Mesothelial cell of epicardium (in vitro differentiated cells): ENCODE measurements at regions not wholly inside any gene's neighbourhood (a gene's known extent, or its start where the extent isn't known, plus 50 kb on each side); places are given as distances from the start of the nearest gene placed in this dataset.
"Not testable (repeated sequence)": the region's sequence is repeated elsewhere in the genome, so short reads cannot be mapped to it uniquely, and the experiment has no call there.

Experiments
- DNase-seq, 2 experiments: peaks; one replicate each; pipeline ENCODE4 v3.0.0; 2021; ENCODE audit warnings: low spot score in 2 of 2; ENCODE audit not compliant: unreplicated experiment in 2 of 2
- H3K27ac Mint-ChIP-seq: 2 replicates; pipeline ENCODE4 v1.8.0; 2021; ENCODE audit warnings: mixed read lengths
- H3K27me3 Mint-ChIP-seq: 2 replicates; pipeline ENCODE4 v1.8.0; 2021; ENCODE audit warnings: low read depth, mixed read lengths
- H3K36me3 Mint-ChIP-seq: 2 replicates; pipeline ENCODE4 v1.8.0; 2021; ENCODE audit warnings: mixed read lengths
- H3K4me1 Mint-ChIP-seq: 2 replicates; pipeline ENCODE4 v1.8.0; 2021; ENCODE audit warnings: mixed read lengths
- H3K4me3 Mint-ChIP-seq: 2 replicates; pipeline ENCODE4 v1.8.0; 2021; ENCODE audit warnings: mild to moderate bottlenecking, moderate library complexity, mixed read lengths
- H3K9me3 Mint-ChIP-seq: 2 replicates; pipeline ENCODE4 v1.8.0; 2021; ENCODE audit warnings: mixed read lengths
- TF ChIP-seq, protein P1 (sequence below): fragments of 200-600 bp; sonication (generic); IDR thresholded peaks from one replicate; pipeline ENCODE4 v1.5.0; 2021; ENCODE audit warnings: antibody characterized with exemption; ENCODE audit not compliant: unreplicated experiment

GRCh38 chr13:65111223-65111622 is 2118.9 kb downstream of the PCDH9 start:
- Mint-ChIP-seq H3K27ac (no peak overlapping the region), H3K27me3 (no peaks in the 10 kb centered on the region), H3K4me1 (peaks cover 1% of the 10 kb centered on the region), H3K4me3 (no peak overlapping the region), H3K9me3 (peaks cover 36% of the 10 kb centered on the region), H3K36me3 (peaks cover 15% of the 10 kb centered on the region)
- DNase-seq: no peak
- TF ChIP-seq, protein P1, sequence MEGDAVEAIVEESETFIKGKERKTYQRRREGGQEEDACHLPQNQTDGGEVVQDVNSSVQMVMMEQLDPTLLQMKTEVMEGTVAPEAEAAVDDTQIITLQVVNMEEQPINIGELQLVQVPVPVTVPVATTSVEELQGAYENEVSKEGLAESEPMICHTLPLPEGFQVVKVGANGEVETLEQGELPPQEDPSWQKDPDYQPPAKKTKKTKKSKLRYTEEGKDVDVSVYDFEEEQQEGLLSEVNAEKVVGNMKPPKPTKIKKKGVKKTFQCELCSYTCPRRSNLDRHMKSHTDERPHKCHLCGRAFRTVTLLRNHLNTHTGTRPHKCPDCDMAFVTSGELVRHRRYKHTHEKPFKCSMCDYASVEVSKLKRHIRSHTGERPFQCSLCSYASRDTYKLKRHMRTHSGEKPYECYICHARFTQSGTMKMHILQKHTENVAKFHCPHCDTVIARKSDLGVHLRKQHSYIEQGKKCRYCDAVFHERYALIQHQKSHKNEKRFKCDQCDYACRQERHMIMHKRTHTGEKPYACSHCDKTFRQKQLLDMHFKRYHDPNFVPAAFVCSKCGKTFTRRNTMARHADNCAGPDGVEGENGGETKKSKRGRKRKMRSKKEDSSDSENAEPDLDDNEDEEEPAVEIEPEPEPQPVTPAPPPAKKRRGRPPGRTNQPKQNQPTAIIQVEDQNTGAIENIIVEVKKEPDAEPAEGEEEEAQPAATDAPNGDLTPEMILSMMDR: no peak

DNA sequence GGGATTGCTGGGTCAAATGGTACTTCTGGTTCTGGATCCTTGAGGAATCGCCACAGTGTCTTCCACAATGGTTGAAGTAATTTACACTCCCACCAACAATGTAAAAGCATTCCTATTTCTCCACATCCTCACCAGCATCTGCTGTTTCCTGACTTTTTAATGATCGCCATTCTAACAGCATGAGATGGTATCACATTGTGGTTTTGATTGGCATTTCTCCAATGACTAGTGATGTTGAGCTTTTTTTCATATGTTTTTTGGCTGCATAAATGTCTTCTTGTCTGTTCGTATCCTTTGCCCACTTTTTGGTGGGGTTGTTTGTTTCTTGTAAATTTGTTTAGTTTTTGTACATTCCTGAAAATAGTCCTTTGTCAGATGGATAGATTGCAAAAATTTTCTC is 2125.7 kb downstream of the PCDH9 start:
- H3K27me3 Mint-ChIP-seq, H3K4me3 Mint-ChIP-seq, H3K4me1 Mint-ChIP-seq, H3K27ac Mint-ChIP-seq, DNase-seq: not testable (repeated sequence)
- peaks cover 47% of the 10 kb centered on the region for H3K9me3 Mint-ChIP-seq
- H3K36me3 Mint-ChIP-seq: peaks cover 22% of the 10 kb centered on the region

DNA sequence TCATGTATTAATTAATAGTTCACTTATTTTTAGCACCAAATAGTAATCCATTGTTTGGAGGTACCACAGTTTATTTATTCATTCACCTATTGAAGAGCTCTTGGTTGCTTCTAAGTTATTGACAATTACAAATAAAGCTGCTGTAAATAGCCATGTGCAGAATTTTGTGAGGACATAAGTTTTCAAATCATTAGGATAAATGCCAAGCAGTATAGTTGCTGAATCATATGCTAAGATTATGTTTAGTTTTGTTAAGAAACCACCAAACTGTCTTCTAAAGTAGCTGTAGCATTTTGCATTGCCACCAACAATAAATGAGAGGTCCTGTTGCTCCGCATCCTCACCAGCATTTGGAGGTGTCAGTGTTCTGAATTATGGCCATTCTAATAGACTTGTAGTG is 2126.8 kb downstream of the PCDH9 start:
- no peak for DNase-seq
- H3K4me1 Mint-ChIP-seq: no peaks in the 10 kb centered on the region
- H3K27ac Mint-ChIP-seq: no peak overlapping the region
- peaks cover 18% of the 10 kb centered on the region for H3K36me3 Mint-ChIP-seq
- H3K4me3 Mint-ChIP-seq: no peak overlapping the region
- peaks cover 37% of the 10 kb centered on the region for H3K9me3 Mint-ChIP-seq
- TF ChIP-seq, protein P1: no peak
- no peaks in the 10 kb centered on the region for H3K27me3 Mint-ChIP-seq

DNA sequence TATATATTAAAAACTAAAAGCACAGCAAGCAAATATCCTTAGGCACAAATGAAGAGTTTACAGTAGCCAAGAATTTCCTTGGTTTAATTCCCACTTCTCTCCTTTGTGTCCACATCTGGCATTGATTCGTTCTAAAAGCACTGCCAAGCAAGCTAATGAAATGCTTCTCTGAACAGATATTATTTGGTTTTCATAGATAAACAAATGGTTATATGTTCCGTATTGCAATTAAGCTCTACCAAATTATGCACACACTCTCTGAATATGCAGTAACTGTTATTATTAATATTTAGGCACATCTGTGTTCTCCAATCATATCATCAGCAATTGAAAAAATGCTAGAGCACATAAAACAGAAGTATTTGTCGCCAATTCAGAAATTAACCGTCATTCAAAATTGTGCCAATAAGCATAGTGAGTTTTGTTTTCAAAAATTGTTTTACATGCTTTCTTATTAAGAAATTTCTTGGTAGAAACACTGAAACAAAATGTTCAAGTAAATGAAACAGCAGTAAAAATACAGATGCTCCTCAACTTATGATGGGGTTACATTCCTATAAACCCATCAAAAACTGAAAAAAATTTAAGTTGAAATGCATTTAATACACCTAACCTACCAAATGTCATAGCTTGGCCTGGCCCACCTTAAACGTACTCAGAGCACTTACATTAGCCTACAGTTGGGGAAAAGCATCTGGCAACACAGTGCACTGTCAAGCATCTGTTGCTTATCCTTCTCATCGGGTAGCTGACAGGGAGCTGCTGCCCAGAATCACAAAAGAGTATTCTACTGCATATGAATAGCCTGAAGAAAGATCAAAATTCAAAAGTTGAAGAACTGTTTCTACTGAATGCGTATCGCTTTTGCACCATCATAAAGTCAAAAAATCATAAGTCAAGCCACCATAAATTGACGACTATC is 2134.7 kb downstream of the PCDH9 start:
- no peaks in the 10 kb centered on the region for H3K27me3 Mint-ChIP-seq
- TF ChIP-seq, protein P1: no peak
- H3K27ac Mint-ChIP-seq: no peak overlapping the region
- no peaks in the 10 kb centered on the region for H3K4me1 Mint-ChIP-seq
- H3K4me3 Mint-ChIP-seq: no peak overlapping the region
- peaks cover 10% of the 10 kb centered on the region for H3K9me3 Mint-ChIP-seq
- peaks cover 2% of the 10 kb centered on the region for H3K36me3 Mint-ChIP-seq
- no peak for DNase-seq

- H3K9me3 Mint-ChIP-seq: peaks cover 10% of the 10 kb centered on the region
- no peak overlapping the region for H3K27ac Mint-ChIP-seq
- no peaks in the 10 kb centered on the region for H3K27me3 Mint-ChIP-seq
These were observed 2136.8 kb downstream of the PCDH9 start for GRCh38 chr13:65093357-65093756.

DNA sequence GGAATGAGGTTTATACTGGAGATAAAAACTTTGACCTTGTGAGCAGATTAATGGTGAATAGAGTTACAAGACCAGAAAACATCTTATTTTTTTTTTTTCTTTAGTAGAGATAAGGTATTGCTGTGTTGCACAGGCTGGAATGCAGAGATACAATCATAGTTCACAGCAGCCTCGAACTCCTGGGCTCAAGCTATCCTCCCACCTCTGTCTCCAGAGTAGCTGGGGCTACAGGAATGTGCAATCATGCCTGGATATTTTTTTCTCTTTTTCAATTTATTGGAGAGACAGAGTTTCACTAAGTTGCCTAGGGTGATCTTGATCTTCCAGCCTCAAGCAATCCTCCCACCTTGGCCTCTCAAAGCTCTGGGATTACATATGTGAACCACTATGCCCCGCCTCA is 2139.1 kb downstream of the PCDH9 start:
- DNase-seq: no peak
- Mint-ChIP-seq H3K4me3 (no peak overlapping the region), H3K27me3 (no peaks in the 10 kb centered on the region), H3K36me3 (peaks cover 2% of the 10 kb centered on the region), H3K9me3 (peaks cover 10% of the 10 kb centered on the region), H3K27ac (no peak overlapping the region), H3K4me1 (no peaks in the 10 kb centered on the region)
- TF ChIP-seq, protein P1: no peak

More at GRCh38 chr13:65093357-65093756, 2136.8 kb downstream of the PCDH9 start:
- peaks cover 2% of the 10 kb centered on the region for H3K36me3 Mint-ChIP-seq
- no peak for DNase-seq
- H3K4me3 Mint-ChIP-seq: no peak overlapping the region
- TF ChIP-seq, protein P1: no peak
- no peaks in the 10 kb centered on the region for H3K4me1 Mint-ChIP-seq
